ENCODE measurements at regions not wholly inside any gene's neighbourhood (a gene's known extent, or its start where the extent isn't known, plus 50 kb on each side); places are given as distances from the start of the nearest gene placed in this dataset.

DNA sequence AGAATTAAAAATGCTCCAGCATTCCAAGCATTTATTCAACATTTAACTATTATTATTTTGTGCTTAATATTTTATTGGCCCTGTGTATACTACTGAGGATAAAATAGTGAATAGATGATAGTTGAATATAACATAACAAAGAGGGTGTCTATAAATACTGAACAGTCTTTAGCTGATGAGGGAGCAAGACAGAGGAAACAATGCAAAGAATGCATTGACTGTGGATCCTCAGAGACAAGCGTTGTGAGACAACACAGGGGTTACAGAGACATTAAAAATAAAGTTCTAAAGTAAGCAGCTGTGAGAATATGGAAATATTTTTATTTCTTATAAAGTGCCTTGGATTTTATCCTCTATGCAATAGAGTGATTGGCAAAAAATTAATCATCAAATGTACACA, 1133.1 kb downstream of the PLA2G4A start (continued):
- TF ChIP-seq, protein P1, sequence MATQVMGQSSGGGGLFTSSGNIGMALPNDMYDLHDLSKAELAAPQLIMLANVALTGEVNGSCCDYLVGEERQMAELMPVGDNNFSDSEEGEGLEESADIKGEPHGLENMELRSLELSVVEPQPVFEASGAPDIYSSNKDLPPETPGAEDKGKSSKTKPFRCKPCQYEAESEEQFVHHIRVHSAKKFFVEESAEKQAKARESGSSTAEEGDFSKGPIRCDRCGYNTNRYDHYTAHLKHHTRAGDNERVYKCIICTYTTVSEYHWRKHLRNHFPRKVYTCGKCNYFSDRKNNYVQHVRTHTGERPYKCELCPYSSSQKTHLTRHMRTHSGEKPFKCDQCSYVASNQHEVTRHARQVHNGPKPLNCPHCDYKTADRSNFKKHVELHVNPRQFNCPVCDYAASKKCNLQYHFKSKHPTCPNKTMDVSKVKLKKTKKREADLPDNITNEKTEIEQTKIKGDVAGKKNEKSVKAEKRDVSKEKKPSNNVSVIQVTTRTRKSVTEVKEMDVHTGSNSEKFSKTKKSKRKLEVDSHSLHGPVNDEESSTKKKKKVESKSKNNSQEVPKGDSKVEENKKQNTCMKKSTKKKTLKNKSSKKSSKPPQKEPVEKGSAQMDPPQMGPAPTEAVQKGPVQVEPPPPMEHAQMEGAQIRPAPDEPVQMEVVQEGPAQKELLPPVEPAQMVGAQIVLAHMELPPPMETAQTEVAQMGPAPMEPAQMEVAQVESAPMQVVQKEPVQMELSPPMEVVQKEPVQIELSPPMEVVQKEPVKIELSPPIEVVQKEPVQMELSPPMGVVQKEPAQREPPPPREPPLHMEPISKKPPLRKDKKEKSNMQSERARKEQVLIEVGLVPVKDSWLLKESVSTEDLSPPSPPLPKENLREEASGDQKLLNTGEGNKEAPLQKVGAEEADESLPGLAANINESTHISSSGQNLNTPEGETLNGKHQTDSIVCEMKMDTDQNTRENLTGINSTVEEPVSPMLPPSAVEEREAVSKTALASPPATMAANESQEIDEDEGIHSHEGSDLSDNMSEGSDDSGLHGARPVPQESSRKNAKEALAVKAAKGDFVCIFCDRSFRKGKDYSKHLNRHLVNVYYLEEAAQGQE (IDR thresholded peaks at IDR 0.05; ENCODE audit: unreplicated experiment), result no peak
- TF ChIP-seq NANOG (IDR thresholded peaks at IDR 0.05; ENCODE audit: borderline replicate concordance), result no peak
- TF ChIP-seq, protein P2, sequence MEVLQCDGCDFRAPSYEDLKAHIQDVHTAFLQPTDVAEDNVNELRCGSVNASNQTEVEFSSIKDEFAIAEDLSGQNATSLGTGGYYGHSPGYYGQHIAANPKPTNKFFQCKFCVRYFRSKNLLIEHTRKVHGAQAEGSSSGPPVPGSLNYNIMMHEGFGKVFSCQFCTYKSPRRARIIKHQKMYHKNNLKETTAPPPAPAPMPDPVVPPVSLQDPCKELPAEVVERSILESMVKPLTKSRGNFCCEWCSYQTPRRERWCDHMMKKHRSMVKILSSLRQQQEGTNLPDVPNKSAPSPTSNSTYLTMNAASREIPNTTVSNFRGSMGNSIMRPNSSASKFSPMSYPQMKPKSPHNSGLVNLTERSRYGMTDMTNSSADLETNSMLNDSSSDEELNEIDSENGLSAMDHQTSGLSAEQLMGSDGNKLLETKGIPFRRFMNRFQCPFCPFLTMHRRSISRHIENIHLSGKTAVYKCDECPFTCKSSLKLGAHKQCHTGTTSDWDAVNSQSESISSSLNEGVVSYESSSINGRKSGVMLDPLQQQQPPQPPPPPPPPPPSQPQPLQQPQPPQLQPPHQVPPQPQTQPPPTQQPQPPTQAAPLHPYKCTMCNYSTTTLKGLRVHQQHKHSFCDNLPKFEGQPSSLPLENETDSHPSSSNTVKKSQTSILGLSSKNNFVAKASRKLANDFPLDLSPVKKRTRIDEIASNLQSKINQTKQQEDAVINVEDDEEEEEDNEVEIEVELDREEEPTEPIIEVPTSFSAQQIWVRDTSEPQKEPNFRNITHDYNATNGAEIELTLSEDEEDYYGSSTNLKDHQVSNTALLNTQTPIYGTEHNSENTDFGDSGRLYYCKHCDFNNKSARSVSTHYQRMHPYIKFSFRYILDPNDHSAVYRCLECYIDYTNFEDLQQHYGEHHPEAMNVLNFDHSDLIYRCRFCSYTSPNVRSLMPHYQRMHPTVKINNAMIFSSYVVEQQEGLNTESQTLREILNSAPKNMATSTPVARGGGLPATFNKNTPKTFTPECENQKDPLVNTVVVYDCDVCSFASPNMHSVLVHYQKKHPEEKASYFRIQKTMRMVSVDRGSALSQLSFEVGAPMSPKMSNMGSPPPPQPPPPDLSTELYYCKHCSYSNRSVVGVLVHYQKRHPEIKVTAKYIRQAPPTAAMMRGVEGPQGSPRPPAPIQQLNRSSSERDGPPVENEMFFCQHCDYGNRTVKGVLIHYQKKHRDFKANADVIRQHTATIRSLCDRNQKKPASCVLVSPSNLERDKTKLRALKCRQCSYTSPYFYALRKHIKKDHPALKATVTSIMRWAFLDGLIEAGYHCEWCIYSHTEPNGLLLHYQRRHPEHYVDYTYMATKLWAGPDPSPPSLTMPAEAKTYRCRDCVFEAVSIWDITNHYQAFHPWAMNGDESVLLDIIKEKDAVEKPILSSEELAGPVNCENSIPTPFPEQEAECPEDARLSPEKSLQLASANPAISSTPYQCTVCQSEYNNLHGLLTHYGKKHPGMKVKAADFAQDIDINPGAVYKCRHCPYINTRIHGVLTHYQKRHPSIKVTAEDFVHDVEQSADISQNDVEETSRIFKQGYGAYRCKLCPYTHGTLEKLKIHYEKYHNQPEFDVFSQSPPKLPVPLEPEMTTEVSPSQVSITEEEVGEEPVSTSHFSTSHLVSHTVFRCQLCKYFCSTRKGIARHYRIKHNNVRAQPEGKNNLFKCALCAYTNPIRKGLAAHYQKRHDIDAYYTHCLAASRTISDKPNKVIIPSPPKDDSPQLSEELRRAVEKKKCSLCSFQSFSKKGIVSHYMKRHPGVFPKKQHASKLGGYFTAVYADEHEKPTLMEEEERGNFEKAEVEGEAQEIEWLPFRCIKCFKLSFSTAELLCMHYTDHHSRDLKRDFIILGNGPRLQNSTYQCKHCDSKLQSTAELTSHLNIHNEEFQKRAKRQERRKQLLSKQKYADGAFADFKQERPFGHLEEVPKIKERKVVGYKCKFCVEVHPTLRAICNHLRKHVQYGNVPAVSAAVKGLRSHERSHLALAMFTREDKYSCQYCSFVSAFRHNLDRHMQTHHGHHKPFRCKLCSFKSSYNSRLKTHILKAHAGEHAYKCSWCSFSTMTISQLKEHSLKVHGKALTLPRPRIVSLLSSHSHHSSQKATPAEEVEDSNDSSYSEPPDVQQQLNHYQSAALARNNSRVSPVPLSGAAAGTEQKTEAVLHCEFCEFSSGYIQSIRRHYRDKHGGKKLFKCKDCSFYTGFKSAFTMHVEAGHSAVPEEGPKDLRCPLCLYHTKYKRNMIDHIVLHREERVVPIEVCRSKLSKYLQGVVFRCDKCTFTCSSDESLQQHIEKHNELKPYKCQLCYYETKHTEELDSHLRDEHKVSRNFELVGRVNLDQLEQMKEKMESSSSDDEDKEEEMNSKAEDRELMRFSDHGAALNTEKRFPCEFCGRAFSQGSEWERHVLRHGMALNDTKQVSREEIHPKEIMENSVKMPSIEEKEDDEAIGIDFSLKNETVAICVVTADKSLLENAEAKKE (CRISPR knock-in tag; IDR thresholded peaks at IDR 0.05), result no peak

DNA sequence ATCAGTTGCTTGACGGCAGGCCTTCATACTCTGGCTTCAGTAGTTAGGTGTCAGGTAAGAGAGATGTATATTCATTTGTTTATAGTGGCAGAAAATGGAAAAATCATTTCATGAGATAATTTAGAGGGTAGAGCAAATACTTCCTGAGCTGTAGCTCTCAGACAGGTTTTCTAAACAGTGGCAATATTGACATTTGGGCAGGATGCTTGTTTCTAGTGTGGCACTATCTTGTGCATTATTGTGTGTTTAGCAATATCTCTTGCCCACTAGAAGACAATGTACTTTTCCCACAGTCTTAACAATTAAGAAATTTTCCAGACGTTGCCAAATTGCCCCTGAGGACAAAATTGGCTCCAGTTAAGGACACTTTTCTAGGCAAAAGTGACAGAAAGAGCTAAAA, 1143.1 kb downstream of the PLA2G4A start:
- Histone ChIP-seq H3K4me1 (ENCODE audit: insufficient read depth) (no peaks in the 10 kb centered on the region), H3K9me2 (ENCODE audit: insufficient read depth) (no peaks in the 10 kb centered on the region), H3K27ac (ENCODE audit: low read depth) (no peak overlapping the region), H3F3A (replicated peaks; ENCODE audit: low read depth) (no peaks in the 10 kb centered on the region), H3K4me2 (no peak overlapping the region), H3K27me3 (ENCODE audit: insufficient read depth) (no peaks in the 10 kb centered on the region), H3K4me3 (no peak overlapping the region), H2AFZ (no peak overlapping the region), H4K20me1 (replicated peaks; ENCODE audit: insufficient read depth) (no peaks in the 10 kb centered on the region), H3K36me3 (ENCODE audit: insufficient read depth) (no peaks in the 10 kb centered on the region), H3K79me2 (replicated peaks; ENCODE audit: insufficient read depth) (no peaks in the 10 kb centered on the region)
- Mint-ChIP-seq H3K4me1 (no peaks in the 10 kb centered on the region), H3K27me3 (ENCODE audit: insufficient read depth, low read depth, poor library complexity) (no peaks in the 10 kb centered on the region), H3K36me3 (ENCODE audit: low read depth) (no peaks in the 10 kb centered on the region), H3K27ac (no peak overlapping the region), H3K4me3 (no peak overlapping the region), H3K9me3 (no peaks in the 10 kb centered on the region)
- DNase-seq (ENCODE audit: low spot score), result no peak
- ATAC-seq, result no peak
- TF ChIP-seq EZH2 (IDR thresholded peaks at IDR 0.05; ENCODE audit: low read depth, unreplicated experiment) (no peak), JUNB (IDR thresholded peaks at IDR 0.05; ENCODE audit: unreplicated experiment) (no peak), ZNF331 (CRISPR knock-in tag; IDR thresholded peaks at IDR 0.05; ENCODE audit: low read depth) (no peak), STAT1 (IDR thresholded peaks at IDR 0.05; ENCODE audit: unreplicated experiment) (no peak), NANOG (IDR thresholded peaks at IDR 0.05; ENCODE audit: borderline replicate concordance) (no peak), POLR2AphosphoS5 (IDR thresholded peaks at IDR 0.05; ENCODE audit: low read depth) (no peak), ZNF114 (CRISPR knock-in tag; IDR thresholded peaks at IDR 0.05) (no peak), CREB1 (CRISPR knock-in tag; IDR thresholded peaks at IDR 0.05; ENCODE audit: low read depth) (no peak)
- TF ChIP-seq, protein P3, sequence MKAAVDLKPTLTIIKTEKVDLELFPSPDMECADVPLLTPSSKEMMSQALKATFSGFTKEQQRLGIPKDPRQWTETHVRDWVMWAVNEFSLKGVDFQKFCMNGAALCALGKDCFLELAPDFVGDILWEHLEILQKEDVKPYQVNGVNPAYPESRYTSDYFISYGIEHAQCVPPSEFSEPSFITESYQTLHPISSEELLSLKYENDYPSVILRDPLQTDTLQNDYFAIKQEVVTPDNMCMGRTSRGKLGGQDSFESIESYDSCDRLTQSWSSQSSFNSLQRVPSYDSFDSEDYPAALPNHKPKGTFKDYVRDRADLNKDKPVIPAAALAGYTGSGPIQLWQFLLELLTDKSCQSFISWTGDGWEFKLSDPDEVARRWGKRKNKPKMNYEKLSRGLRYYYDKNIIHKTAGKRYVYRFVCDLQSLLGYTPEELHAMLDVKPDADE (IDR thresholded peaks at IDR 0.05), result no peak
- TF ChIP-seq, protein P4, sequence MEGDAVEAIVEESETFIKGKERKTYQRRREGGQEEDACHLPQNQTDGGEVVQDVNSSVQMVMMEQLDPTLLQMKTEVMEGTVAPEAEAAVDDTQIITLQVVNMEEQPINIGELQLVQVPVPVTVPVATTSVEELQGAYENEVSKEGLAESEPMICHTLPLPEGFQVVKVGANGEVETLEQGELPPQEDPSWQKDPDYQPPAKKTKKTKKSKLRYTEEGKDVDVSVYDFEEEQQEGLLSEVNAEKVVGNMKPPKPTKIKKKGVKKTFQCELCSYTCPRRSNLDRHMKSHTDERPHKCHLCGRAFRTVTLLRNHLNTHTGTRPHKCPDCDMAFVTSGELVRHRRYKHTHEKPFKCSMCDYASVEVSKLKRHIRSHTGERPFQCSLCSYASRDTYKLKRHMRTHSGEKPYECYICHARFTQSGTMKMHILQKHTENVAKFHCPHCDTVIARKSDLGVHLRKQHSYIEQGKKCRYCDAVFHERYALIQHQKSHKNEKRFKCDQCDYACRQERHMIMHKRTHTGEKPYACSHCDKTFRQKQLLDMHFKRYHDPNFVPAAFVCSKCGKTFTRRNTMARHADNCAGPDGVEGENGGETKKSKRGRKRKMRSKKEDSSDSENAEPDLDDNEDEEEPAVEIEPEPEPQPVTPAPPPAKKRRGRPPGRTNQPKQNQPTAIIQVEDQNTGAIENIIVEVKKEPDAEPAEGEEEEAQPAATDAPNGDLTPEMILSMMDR (conservative IDR thresholded peaks at IDR 0.05; ENCODE audit: low read depth in 2 of 2), result no peak

Measured in GM23338 (cell line).